NB4 (cell line): ENCODE measurements at regions not wholly inside any gene's neighbourhood (a gene's known extent, or its start where the extent isn't known, plus 50 kb on each side); places are given as distances from the start of the nearest gene placed in this dataset.

Experiments used
- CTCF ChIP-seq: IDR thresholded peaks from one replicate; pipeline ENCODE4 v1.5.1; 2012; ENCODE audit warnings: low read depth, low read length
- POLR2A ChIP-seq: IDR thresholded peaks from 2 replicates; pipeline ENCODE4 v1.6.1; 2011; ENCODE audit warnings: mild to moderate bottlenecking; ENCODE audit not compliant: insufficient read length; ENCODE audit errors: extremely low read depth

GRCh38 chr1:219412772-219413171, 200.1 kb downstream of the ZC3H11B start:
- TF ChIP-seq CTCF: no peak
- no peak for TF ChIP-seq POLR2A
